Smooth muscle cell (in vitro differentiated cells): ENCODE measurements at regions not wholly inside any gene's neighbourhood (a gene's known extent, or its start where the extent isn't known, plus 50 kb on each side); places are given as distances from the start of the nearest gene placed in this dataset.

ENCODE experiments used
- DNase-seq: peaks from one replicate; lab custom pipeline; 2025; ENCODE audit not compliant: unreplicated experiment; lab: John Stamatoyannopoulos, UW
- H2AFZ ChIP-seq: fragments of 200-600 bp; sonication (generic); 2 replicates; pipeline ENCODE4 v1.6.0; 2016; ENCODE audit warnings: antibody characterized with exemption, low read depth, mild to moderate bottlenecking
- H3F3A ChIP-seq: fragments of 200-600 bp; sonication (generic); 2 replicates; pipeline ENCODE4 v1.6.0; 2017; ENCODE audit warnings: antibody characterized with exemption, low read depth
- H3K27ac ChIP-seq: fragments of 200-600 bp; sonication (generic); 2 replicates; pipeline ENCODE4 v1.5.1; 2016; ENCODE audit warnings: low read depth, mild to moderate bottlenecking
- H3K27me3 ChIP-seq: fragments of 200-600 bp; sonication (generic); 2 replicates; pipeline ENCODE4 v1.6.1; 2016; ENCODE audit warnings: low read depth, mild to moderate bottlenecking
- H3K36me3 ChIP-seq: fragments of 200-600 bp; sonication (generic); 2 replicates; pipeline ENCODE4 v1.5.1; 2016; ENCODE audit warnings: low read depth
- H3K4me1 ChIP-seq: fragments of 200-600 bp; sonication (generic); 2 replicates; pipeline ENCODE4 v1.5.1; 2016; ENCODE audit warnings: low read depth
- H3K4me2 ChIP-seq: fragments of 200-600 bp; sonication (generic); 2 replicates; pipeline ENCODE4 v1.6.0; 2016; ENCODE audit warnings: mild to moderate bottlenecking
- H3K4me3 ChIP-seq: fragments of 200-600 bp; sonication (generic); 2 replicates; pipeline ENCODE4 v1.5.1; 2016; ENCODE audit warnings: mild to moderate bottlenecking
- H3K79me2 ChIP-seq: fragments of 200-600 bp; sonication (generic); 2 replicates; pipeline ENCODE4 v1.6.0; 2016; ENCODE audit warnings: low read depth, mild to moderate bottlenecking
- H3K9ac ChIP-seq: fragments of 200-600 bp; sonication (generic); 2 replicates; pipeline ENCODE4 v1.6.0; 2016; ENCODE audit warnings: low read depth
- H3K9me3 ChIP-seq: fragments of 200-600 bp; sonication (generic); replicated peaks from 2 replicates; pipeline ENCODE4 v1.5.1; 2016; ENCODE audit warnings: low read depth
- H4K20me1 ChIP-seq: fragments of 200-600 bp; sonication (generic); 2 replicates; pipeline ENCODE4 v1.6.0; 2016; ENCODE audit warnings: low read depth
- WGBS: methylation state at CpG from one replicate; pipeline ENCODE4 v1.1.7; 2016; ENCODE audit warnings: low lambda C conversion rate; 5-methylcytosine and 5-hydroxymethylcytosine counted together
- TF ChIP-seq, protein P1 (sequence below): fragments of 200-600 bp; sonication (generic); IDR thresholded peaks from 2 replicates; pipeline ENCODE4 v1.5.1; 2017; ENCODE audit warnings: borderline replicate concordance, mild to moderate bottlenecking, antibody characterized with exemption; ENCODE audit not compliant: insufficient read depth, poor library complexity, severe bottlenecking

- Histone ChIP-seq H4K20me1 (no peaks in the 10 kb centered on the region), H3K4me2 (no peak overlapping the region), H3K9ac (no peak overlapping the region), H3K27ac (no peak overlapping the region), H3K27me3 (no peaks in the 10 kb centered on the region), H3K9me3 (no peaks in the 10 kb centered on the region), H3K4me3 (no peak overlapping the region), H3K36me3 (no peaks in the 10 kb centered on the region), H2AFZ (no peak overlapping the region), H3K79me2 (no peaks in the 10 kb centered on the region), H3F3A (no peaks in the 10 kb centered on the region), H3K4me1 (no peaks in the 10 kb centered on the region)
- DNase-seq, result no peak
- TF ChIP-seq, protein P1, sequence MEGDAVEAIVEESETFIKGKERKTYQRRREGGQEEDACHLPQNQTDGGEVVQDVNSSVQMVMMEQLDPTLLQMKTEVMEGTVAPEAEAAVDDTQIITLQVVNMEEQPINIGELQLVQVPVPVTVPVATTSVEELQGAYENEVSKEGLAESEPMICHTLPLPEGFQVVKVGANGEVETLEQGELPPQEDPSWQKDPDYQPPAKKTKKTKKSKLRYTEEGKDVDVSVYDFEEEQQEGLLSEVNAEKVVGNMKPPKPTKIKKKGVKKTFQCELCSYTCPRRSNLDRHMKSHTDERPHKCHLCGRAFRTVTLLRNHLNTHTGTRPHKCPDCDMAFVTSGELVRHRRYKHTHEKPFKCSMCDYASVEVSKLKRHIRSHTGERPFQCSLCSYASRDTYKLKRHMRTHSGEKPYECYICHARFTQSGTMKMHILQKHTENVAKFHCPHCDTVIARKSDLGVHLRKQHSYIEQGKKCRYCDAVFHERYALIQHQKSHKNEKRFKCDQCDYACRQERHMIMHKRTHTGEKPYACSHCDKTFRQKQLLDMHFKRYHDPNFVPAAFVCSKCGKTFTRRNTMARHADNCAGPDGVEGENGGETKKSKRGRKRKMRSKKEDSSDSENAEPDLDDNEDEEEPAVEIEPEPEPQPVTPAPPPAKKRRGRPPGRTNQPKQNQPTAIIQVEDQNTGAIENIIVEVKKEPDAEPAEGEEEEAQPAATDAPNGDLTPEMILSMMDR, result no peak
Measured at GRCh38 chr3:69560818-69561217, 174.9 kb upstream of the FRMD4B start.

- no peaks in the 10 kb centered on the region for H3K79me2 ChIP-seq
- no peaks in the 10 kb centered on the region for H3F3A ChIP-seq
- DNase-seq, result no peak
- no peaks in the 10 kb centered on the region for H3K36me3 ChIP-seq
- H3K27me3 ChIP-seq, result peaks cover 4% of the 10 kb centered on the region
- WGBS, result 93% methylated on average over 4 of the region's 4 CpGs
- H3K9me3 ChIP-seq, result no peaks in the 10 kb centered on the region
- no peak overlapping the region for H3K9ac ChIP-seq
- no peaks in the 10 kb centered on the region for H3K4me1 ChIP-seq
- no peak overlapping the region for H3K4me3 ChIP-seq
- H2AFZ ChIP-seq, result no peak overlapping the region
- no peak overlapping the region for H3K27ac ChIP-seq
- no peak overlapping the region for H3K4me2 ChIP-seq
- H4K20me1 ChIP-seq, result no peaks in the 10 kb centered on the region
- TF ChIP-seq, protein P1, result no peak
Measured at GRCh38 chr3:69560116-69560515, 174.2 kb upstream of the FRMD4B start.

DNA sequence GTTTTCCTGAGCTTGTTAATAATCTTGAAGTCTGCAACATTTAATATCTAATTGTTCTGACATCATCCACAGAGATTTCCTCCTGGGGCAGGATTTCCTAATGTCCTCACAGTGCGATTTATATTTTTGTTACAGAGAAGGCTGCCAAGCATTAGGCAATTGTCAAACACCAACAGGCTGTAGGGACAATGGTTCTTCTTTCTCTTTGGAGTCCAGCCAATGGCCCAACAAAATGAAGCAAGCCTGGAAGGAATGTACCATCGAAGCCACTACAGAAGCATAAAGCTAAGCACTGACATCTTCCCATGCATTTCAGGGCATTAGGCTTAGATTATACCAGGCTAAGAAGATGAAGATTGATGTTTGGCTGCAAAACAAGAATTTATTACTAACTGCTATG lies 173.0 kb upstream of the FRMD4B start:
- no peaks in the 10 kb centered on the region for H3K9me3 ChIP-seq
- H4K20me1 ChIP-seq, result no peaks in the 10 kb centered on the region
- TF ChIP-seq, protein P1, result no peak
- WGBS, result 76% methylated on average over 2 of the region's 2 CpGs
- no peak overlapping the region for H3K4me2 ChIP-seq
- no peak overlapping the region for H3K9ac ChIP-seq
- H3K27ac ChIP-seq, result no peak overlapping the region
- H3F3A ChIP-seq, result no peaks in the 10 kb centered on the region
- H3K79me2 ChIP-seq, result no peaks in the 10 kb centered on the region
- no peak overlapping the region for H2AFZ ChIP-seq
- no peaks in the 10 kb centered on the region for H3K36me3 ChIP-seq
- H3K4me1 ChIP-seq, result no peaks in the 10 kb centered on the region
- peaks cover 4% of the 10 kb centered on the region for H3K27me3 ChIP-seq
- DNase-seq, result no peak
- no peak overlapping the region for H3K4me3 ChIP-seq

- Histone ChIP-seq H3F3A (no peaks in the 10 kb centered on the region), H3K4me1 (no peaks in the 10 kb centered on the region), H2AFZ (no peak overlapping the region), H3K27ac (no peak overlapping the region), H3K36me3 (no peaks in the 10 kb centered on the region), H3K27me3 (peaks cover 4% of the 10 kb centered on the region), H3K9ac (no peak overlapping the region), H3K79me2 (no peaks in the 10 kb centered on the region), H3K9me3 (no peaks in the 10 kb centered on the region), H3K4me3 (no peak overlapping the region), H3K4me2 (no peak overlapping the region), H4K20me1 (no peaks in the 10 kb centered on the region)
- TF ChIP-seq, protein P1, result no peak
- no peak for DNase-seq
- 91% methylated on average over 2 of the region's 2 CpGs for WGBS
Measured at GRCh38 chr3:69554576-69554975, 168.7 kb upstream of the FRMD4B start.
